Stimulated activated CD4-positive, alpha-beta T cell treated with anti-CD3 and anti-CD28 coated beads, Interleukin-12 subunit alpha, Interleukin-12 subunit beta, amount 100 ng/mL, for 4 hours (primary cell): ENCODE measurements at regions not wholly inside any gene's neighbourhood (a gene's known extent, or its start where the extent isn't known, plus 50 kb on each side); places are given as distances from the start of the nearest gene placed in this dataset.
"Not testable (repeated sequence)": the region's sequence is repeated elsewhere in the genome, so short reads cannot be mapped to it uniquely, and the experiment has no call there.

Source experiments
- DNase-seq: peaks from one replicate; pipeline ENCODE4 v3.0.0-alpha.2; 2020

GRCh38 chr22:23460517-23461031 is 119.5 kb downstream of the IGLL1 start:
- not testable (repeated sequence) for DNase-seq

DNA sequence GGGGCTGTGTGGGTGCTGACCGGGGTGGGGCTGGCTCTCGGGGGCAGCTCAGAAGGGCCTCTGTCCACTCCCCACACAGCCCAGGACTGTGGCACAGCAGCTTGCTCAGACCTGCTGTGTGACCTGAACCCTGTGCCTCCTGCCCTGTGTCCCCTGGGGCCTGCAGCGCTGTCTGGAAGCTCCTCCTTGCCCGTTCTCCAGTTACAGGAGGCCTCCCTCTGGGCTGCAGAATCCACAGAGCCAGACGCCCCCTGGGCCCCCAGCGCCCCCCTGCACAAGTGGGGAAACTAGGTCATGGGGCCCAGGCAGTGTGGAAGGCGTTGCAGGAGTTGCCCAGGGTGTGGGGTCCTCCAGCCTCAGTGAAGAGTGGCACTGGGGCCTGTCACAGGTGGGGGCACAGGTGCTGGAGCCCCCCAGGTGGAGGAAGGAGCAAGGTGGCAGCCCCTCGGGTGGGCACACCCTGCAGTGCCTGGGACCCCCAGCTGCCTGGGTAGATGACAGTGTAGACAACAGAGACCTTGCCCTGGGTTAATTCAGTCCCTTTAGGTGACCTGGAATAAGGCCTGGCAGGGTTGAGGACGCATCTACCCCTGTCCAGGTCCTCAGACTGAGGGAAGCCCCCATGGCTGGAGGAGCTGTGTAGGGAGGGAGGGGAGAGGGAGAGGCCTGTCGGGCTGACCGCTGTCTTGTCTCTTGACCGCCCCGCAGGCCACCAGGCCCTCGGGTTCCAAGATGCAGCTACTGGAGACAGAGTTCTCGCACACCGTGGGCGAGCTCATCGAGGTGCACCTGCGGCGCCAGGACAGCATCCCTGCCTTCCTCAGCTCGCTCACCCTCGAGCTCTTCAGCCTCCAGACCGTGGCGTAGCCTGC is 120.2 kb downstream of the IGLL1 start:
- not testable (repeated sequence) for DNase-seq

GRCh38 chr22:23458663-23459541 is 121.2 kb downstream of the IGLL1 start:
- DNase-seq = no peak

DNA sequence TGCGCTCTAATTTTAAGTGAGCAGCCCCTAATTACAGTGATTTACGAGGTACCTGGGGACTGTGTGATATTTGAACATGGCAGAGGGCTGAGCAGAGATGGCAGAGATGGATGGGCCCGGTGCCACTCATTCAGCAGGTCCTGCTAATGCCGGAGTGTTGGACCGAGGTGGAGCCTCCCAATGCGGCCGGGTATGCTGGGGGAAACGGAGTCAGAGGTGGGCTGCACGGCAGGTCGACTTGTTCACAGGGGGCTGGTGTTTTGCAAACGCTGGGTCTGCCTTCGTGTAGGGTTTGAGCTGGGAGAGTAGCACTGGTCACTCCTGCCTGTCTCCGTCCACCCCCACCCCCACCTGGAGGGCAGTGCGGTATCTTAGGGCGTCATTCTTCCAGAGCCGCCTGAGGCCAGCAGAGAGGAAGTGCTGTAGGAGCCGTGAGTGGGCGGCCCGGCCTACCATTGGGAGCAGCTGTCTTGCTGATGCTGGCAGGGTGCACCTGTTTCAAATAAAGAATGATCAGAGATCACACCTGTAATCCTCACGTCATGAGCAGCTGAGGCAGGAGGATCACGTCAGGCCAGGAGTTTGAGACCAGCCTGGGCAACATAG is 122.6 kb downstream of the IGLL1 start:
- no peak for DNase-seq

- DNase-seq = not testable (repeated sequence)
Observed at GRCh38 chr22:23456666-23457379, 123.3 kb downstream of the IGLL1 start.

DNA sequence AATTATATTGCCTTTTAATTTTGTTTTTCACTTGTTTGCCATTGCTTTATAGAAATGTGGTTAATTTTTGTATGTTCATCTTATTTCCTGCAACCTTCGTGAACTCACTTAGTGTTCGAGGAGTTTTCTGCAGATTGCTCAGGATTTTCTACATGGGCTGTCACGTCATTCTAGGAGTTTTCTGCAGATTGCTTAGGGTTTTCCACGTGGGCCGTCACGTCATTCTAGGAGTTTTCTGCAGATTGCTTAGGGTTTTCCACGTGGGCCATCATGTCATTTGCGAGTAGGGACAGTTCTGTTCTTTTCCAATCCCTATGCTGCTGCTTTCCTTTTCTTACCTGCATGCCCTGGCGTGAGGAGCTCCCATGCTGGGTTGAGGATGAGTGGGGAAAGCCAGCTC is 125.7 kb downstream of the IGLL1 start:
- not testable (repeated sequence) for DNase-seq

DNA sequence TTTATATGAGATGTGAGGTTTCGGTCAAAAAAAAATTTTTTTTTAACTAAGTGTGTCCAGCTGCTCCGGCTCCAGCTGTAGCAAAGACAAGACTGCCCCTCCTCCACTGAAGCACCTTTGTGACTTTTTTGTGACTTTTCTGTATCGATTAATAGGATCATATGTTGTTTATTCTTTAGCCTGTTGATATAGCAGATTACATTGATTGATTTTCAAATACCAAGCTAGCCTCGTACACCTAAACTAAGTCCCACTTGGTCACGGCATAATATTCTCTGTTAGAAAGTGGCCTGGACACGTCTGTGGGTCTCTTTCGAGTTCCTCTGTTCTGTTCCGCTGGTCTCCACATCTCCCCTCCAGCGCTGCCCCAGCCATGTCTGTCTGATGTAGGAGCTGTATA is 126.8 kb downstream of the IGLL1 start:
- DNase-seq = no peak

DNA sequence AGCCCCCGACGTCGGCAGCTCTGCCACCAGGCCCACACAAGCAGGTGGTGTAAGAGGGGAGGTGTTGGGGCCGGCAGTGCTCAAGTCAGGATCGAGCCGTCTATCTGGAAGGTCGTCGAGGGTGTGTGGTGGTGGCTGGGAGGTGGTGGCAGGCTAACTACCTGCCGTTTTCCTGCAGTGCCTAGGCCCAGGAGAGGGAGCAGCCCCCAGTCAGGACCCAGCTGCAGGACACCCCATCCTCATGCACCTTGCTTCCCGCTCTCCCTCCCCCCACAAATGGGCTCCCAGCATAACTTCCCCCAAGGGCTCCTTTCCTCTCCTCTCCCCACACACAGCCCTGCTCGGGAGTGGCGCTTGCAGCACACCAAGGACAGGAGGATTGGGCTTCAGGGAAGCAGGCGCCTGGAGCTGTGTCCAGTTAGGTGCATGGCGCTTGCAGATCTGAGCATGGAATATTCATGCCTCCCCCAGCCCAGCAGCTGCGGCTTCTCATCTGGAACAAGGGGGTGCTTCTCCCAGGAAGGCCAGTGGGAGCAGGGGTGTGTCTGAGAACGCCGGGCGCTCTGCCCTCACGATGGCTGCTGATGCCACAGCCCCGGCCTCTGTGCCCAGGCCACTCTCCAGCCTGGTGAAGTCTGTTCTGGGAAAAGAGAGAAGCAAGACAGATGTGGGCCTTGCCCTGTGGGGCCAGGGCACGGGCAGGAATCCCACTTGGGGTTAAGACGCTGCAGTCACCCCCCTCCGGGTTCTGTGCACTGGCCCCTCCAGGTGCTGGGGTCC is 127.7 kb downstream of the IGLL1 start:
- DNase-seq = no peak

GRCh38 chr22:23451452-23452230 is 128.4 kb downstream of the IGLL1 start:
- DNase-seq = not testable (repeated sequence)

- DNase-seq = not testable (repeated sequence)
Observed at GRCh38 chr22:23450821-23451220, 129.3 kb downstream of the IGLL1 start.

GRCh38 chr22:23450434-23450795 is 129.7 kb downstream of the IGLL1 start:
- no peak for DNase-seq

GRCh38 chr22:23449748-23450433 is 130.2 kb downstream of the IGLL1 start:
- not testable (repeated sequence) for DNase-seq

DNA sequence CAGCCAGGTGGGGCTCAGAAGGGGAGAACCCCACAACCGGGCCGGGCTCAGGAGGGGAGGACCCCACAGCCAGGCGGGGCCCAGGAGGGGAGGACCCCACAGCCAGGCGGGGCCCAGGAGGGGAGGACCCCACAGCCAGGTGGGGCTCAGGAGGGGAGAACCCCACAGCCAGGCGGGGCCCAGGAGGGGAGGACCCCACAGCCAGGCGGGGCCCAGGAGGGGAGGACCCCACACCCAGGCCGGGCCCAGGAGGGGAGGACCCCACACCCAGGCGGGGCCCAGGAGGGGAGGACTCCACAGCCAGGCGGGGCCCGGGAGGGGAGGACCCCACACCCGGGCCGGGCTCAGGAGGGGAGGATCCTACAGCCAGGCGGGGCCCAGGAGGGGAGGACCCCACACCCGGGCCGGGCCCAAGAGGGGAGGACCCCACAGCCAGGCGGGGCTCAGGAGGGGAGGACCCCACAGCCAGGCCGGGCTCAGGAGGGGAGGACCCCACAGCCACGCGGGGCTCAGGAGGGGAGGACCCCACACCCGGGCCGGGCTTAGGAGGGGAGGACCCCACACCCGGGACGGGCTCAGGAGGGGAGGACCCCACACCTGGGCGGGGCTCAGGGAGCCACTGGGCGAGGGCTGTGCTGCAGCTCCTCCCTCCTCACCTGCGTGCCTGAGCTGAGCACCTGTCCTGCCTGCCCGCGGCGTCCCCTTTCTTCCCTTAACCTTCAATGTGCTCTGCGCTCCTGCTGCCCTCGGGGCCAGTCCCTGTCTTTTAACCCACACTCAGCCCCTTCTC is 131.4 kb downstream of the IGLL1 start:
- DNase-seq = not testable (repeated sequence)

GRCh38 chr22:23446796-23447350 is 133.2 kb downstream of the IGLL1 start:
- no peak for DNase-seq

GRCh38 chr22:23446194-23446593 is 133.9 kb downstream of the IGLL1 start:
- not testable (repeated sequence) for DNase-seq

GRCh38 chr22:23443905-23444304 is 136.2 kb downstream of the IGLL1 start:
- not testable (repeated sequence) for DNase-seq

- not testable (repeated sequence) for DNase-seq
Observed at GRCh38 chr22:23439581-23439980, 140.5 kb downstream of the IGLL1 start.

GRCh38 chr22:23438216-23438615 is 141.9 kb downstream of the IGLL1 start:
- no peak for DNase-seq

GRCh38 chr22:23437779-23438178 is 142.3 kb downstream of the IGLL1 start:
- no peak for DNase-seq
